Lung (tissue), 11 donors: ENCODE measurements at regions not wholly inside any gene's neighbourhood (a gene's known extent, or its start where the extent isn't known, plus 50 kb on each side); places are given as distances from the start of the nearest gene placed in this dataset.

Experiments
- ATAC-seq: fragments of 200-7000 bp; cut with Tn5 transposase; one replicate; pipeline ENCODE4 v1.9.1; 2020; ENCODE audit warnings: moderate number of reproducible peaks; ENCODE audit not compliant: insufficient read depth, low FRiP score
- DNase-seq, 3 donors: peaks; one replicate each; pipeline ENCODE4 v3.0.0-alpha.2; 2013 to 2017
- H3K27ac ChIP-seq, 2 donors: one replicate each; pipeline ENCODE4 v1.5.1; 2013; ENCODE audit warnings: mild to moderate bottlenecking in 2 of 2, moderate library complexity in 2 of 2, control low read depth in 1 of 2, inconsistent platforms in 1 of 2, low read depth in 1 of 2, low read length in 1 of 2
- H3K27me3 ChIP-seq, 3 donors: one replicate each; pipeline ENCODE4 v1.5.1; 2013; ENCODE audit warnings: low read length in 2 of 3; ENCODE audit not compliant: control insufficient read depth in 3 of 3, insufficient read depth in 3 of 3
- H3K36me3 ChIP-seq, 4 donors: one replicate each; pipeline ENCODE4 v1.5.1; 2013; ENCODE audit warnings: low read length in 4 of 4, mild to moderate bottlenecking in 1 of 4, moderate library complexity in 1 of 4; ENCODE audit not compliant: control insufficient read depth in 4 of 4, insufficient read depth in 4 of 4
- H3K4me1 ChIP-seq, 5 donors: one replicate each; pipeline ENCODE4 v1.5.1; 2013; ENCODE audit warnings: low read length in 5 of 5, mild to moderate bottlenecking in 2 of 5, moderate library complexity in 1 of 5; ENCODE audit not compliant: control insufficient read depth in 5 of 5, insufficient read depth in 5 of 5
- H3K4me3 ChIP-seq: one replicate; pipeline ENCODE4 v1.5.1; 2013; ENCODE audit warnings: mild to moderate bottlenecking, control low read depth, moderate library complexity
- H3K9ac ChIP-seq, 2 donors: one replicate each; pipeline ENCODE4 v1.5.1; 2013; ENCODE audit warnings: low read length in 2 of 2, control low read depth in 1 of 2; ENCODE audit not compliant: insufficient read depth in 1 of 2
- H3K9me3 ChIP-seq, 4 donors: one replicate each; pipeline ENCODE4 v1.5.1; 2013; ENCODE audit warnings: low read length in 3 of 4, mild to moderate bottlenecking in 1 of 4, moderate library complexity in 1 of 4; ENCODE audit not compliant: control insufficient read depth in 4 of 4, insufficient read depth in 3 of 4
- WGBS, 2 donors: extraction: QIAGEN DNeasy Blood & Tissue Kit; methylation state at CpG; one replicate each; pipeline ENCODE4 v1.1.7; 2013; 5-methylcytosine and 5-hydroxymethylcytosine counted together
- TF ChIP-seq, protein P1 (sequence below): IDR thresholded peaks from 2 replicates; pipeline ENCODE4 v1.5.1; 2012; ENCODE audit warnings: mild to moderate bottlenecking; ENCODE audit errors: control extremely low read depth, extremely low read depth
- donor health status: control.
- donor health status: control.
- donor health status: Bipolar disorder and iron deficiency.
- donor health status: healthy.
- donor health status: DM: yes; HTN: yes; CAD: no.

DNA sequence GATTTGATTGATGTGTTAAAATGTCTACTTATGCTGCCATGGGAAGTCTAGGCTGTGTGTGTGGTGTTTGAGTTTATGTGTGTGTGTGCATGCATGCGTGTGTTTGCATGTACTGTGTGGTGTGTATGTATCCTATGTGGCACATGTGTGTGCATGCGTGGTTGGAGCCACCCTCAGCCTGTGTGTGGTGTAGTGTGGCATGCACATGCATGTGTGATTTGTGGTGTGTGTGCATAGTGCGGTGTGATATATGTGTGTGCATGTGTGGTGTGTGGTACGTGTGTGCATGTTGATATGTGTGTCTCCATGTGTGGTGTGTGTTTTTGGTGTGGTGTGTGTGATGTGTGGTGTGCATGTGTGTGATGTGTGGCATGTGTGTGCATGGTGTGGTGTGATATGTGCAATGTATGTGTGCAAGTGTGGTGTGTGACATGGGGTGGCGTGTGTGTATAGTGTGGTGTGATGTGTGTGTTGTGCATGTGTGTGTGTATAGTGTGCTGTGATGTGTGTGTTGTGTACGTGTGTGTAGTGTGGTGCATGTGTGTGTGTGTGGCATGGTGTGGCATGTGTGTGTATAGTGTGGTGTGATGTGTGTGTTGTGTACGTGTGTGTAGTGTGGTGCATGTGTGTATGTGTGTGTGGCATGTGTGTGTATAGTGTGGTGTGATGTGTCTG lies 66.6 kb upstream of the HDAC4 start:
- no peak overlapping the region for H3K4me3 ChIP-seq
- 97 to 98% methylated on average over 7 of the region's 7 CpGs for WGBS, 2 donors
- no peaks in the 10 kb centered on the region for H3K36me3 ChIP-seq
- ATAC-seq (no peak), DNase-seq (no peak)
- no peaks in the 10 kb centered on the region for H3K27me3 ChIP-seq
- no peak overlapping the region for H3K9ac ChIP-seq
- TF ChIP-seq, protein P1, sequence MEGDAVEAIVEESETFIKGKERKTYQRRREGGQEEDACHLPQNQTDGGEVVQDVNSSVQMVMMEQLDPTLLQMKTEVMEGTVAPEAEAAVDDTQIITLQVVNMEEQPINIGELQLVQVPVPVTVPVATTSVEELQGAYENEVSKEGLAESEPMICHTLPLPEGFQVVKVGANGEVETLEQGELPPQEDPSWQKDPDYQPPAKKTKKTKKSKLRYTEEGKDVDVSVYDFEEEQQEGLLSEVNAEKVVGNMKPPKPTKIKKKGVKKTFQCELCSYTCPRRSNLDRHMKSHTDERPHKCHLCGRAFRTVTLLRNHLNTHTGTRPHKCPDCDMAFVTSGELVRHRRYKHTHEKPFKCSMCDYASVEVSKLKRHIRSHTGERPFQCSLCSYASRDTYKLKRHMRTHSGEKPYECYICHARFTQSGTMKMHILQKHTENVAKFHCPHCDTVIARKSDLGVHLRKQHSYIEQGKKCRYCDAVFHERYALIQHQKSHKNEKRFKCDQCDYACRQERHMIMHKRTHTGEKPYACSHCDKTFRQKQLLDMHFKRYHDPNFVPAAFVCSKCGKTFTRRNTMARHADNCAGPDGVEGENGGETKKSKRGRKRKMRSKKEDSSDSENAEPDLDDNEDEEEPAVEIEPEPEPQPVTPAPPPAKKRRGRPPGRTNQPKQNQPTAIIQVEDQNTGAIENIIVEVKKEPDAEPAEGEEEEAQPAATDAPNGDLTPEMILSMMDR, result no peak
- peaks cover 0 to 7% (median 0%) of the 10 kb centered on the region in 5 donors for H3K4me1 ChIP-seq
- no peak overlapping the region for H3K27ac ChIP-seq
- H3K9me3 ChIP-seq, result peaks cover 0 to 2% (median 0%) of the 10 kb centered on the region in 4 donors

DNA sequence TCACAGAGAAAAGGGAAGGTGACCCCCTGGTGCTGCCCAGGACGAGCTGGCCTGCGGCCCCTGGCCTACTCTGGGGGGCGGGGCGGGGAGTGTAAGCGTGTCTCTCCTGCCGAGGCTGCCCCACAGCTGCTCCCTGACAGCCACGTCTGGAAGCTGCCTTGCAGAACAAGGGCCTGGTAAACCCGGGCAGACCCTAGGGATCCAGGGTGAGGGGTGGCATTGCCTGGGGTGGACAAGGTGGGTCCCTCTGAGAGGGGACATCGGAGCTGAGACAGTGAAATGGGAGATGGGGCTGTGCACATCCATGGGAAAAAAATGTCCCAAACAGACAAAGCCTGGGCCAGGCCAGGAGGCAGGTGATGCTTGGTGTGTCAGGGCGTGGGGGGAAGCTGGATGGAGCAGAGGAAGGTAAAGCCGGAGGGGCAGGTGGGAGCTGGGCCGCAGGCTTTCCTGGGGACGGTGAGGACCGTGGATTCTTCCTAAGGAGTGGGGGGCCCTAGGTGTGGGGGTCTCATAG lies 66.0 kb upstream of the HDAC4 start:
- no peak overlapping the region for H3K9ac ChIP-seq
- H3K4me3 ChIP-seq, result no peak overlapping the region
- peaks cover 0 to 7% (median 0%) of the 10 kb centered on the region in 5 donors for H3K4me1 ChIP-seq
- H3K27me3 ChIP-seq, result no peaks in the 10 kb centered on the region
- no peaks in the 10 kb centered on the region for H3K36me3 ChIP-seq
- H3K9me3 ChIP-seq, result peaks cover 0 to 2% (median 0%) of the 10 kb centered on the region in 4 donors
- no peak overlapping the region for H3K27ac ChIP-seq
- ATAC-seq (no peak), DNase-seq (no peak)
- 91 to 92% methylated on average over 14 of the region's 14 CpGs for WGBS, 2 donors
- TF ChIP-seq, protein P1, result no peak

DNA sequence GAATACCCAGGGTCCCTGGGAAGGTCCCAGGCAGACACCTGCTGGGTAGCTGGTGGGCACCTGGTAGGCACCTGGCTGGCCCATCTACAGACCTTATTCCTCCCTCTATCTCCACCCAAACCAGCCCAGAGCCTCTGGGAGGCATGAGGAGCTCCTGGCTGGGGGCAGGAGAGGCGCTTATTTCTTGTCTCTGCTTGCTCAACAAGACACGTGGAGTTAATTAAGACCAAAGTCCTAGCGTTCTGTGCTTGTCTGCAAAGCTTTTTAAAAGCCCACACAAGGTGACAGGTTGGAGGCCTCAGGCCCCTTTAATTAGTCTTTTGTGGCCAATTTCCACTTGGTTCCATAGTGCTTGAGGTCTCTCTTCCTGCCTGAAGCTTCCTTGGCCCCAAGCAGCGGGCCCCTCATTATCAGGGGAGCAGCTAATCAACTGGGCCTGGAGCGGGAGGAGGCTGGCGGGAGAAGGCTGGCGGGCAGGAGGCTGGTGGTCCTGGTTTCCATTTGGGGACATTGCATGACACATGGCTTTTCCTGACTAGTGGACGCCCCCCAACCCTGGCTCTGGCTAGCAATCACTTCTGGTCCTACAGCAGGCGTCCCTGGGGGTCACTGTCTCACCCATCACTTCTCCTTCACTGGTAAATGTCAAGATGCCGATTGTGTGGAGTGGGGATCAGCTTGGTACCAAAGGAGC lies 65.4 kb upstream of the HDAC4 start:
- DNase-seq (no peak), ATAC-seq (no peak)
- TF ChIP-seq, protein P1, result no peak
- H3K9me3 ChIP-seq, result peaks cover 0 to 2% (median 0%) of the 10 kb centered on the region in 4 donors
- 87 to 92% methylated on average over 10 of the region's 10 CpGs for WGBS, 2 donors
- no peaks in the 10 kb centered on the region for H3K27me3 ChIP-seq
- H3K9ac ChIP-seq, result no peak overlapping the region
- H3K4me3 ChIP-seq, result no peak overlapping the region
- peaks cover 0 to 7% (median 0%) of the 10 kb centered on the region in 5 donors for H3K4me1 ChIP-seq
- H3K36me3 ChIP-seq, result no peaks in the 10 kb centered on the region
- peak overlapping the region in 1 of 2 donors; percentile 61 for H3K27ac ChIP-seq
